ENCODE measurements at regions not wholly inside any gene's neighbourhood (a gene's known extent, or its start where the extent isn't known, plus 50 kb on each side); places are given as distances from the start of the nearest gene placed in this dataset.

DNA sequence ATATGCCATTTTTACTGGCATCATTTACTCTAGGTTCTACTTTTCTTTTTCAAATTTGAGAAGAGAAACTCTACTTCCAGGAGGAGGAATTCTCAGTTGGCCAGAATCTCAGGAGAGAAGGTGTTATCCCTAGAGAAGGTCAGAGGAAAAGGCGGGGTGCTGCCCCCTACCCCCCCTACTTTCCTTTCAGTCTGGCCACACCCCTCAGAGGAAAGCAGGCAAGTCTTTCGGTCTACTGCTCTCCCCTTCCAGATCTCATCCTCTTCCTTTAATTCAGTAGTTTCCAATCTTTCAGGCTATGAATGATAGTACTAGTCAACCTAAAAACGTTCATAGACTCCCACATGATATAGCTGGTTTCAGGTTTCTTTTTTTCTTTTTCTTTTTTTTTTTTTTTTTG, 366.5 kb upstream of the TBL1XR1 start:
- DNase-seq (ENCODE audit: extremely low read depth in 1 of 11, low read depth in 9 of 11, low spot score in 4 of 11), result no peak

DNA sequence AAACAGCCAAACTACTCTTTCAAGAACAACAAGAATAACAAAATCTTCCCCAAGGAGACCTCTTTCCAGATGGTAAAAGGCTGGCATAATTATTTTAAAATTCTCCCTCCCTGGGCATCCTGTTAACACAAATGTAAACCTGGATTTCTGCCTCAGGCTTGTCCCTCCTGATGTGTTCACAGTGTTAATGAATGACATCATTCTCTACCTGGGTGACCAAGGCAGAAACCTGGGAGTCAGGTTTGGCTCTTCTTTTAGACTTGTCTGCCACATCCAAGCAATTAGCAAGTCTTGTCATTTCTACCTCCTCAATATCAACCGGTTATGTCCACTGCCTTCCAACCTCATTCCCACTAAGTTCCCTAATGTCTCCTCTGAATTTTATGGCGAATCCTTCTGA, 368.7 kb upstream of the TBL1XR1 start:
- no peak for DNase-seq (ENCODE audit: extremely low read depth in 1 of 11, low read depth in 9 of 11, low spot score in 4 of 11)

GRCh38 chr3:177567833-177568232, 370.6 kb upstream of the TBL1XR1 start:
- DNase-seq (ENCODE audit: extremely low read depth in 1 of 11, low read depth in 9 of 11, low spot score in 4 of 11), result no peak

- DNase-seq (ENCODE audit: extremely low read depth in 1 of 11, low read depth in 9 of 11, low spot score in 4 of 11), result no peak
Observed at GRCh38 chr3:177569193-177569592, 371.9 kb upstream of the TBL1XR1 start.

DNA sequence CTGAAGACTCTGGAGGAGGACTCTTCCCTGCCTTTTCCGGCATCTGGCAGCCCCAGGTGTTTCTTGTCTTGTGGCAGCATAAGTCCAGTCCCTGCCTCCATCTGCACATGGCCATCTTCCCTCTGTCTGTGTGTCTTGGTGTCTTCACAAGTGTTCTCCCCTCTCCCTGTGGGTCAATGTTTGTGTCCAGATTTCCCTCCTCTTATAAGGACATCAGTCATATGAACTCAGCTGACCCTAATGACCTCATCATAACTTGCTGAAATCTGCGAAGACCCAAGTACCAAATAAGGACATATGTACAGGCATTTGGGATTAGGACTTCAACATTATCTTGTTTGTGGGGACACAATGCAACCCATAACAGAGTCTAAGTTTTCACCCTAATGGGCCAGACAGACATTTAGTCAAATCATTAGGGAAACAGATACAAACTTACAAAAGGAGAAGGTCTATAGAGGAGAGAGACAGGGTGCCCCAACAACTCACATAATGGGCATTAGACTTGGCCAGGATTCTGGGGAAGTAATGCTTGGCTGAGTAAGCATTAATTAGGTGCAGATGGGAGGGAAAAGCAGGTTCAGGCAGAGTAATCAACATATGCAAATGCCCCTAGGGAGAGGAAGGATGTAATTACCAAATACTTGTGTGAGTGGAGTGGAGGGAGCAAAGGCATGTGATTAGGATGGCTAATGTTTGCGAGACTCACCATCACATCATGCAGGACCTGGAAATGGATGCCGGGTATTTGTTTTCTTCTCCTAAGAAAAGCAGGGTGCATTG, 372.8 kb upstream of the TBL1XR1 start:
- no peak for DNase-seq (ENCODE audit: extremely low read depth in 1 of 11, low read depth in 9 of 11, low spot score in 4 of 11)

- no peak for DNase-seq (ENCODE audit: extremely low read depth in 1 of 11, low read depth in 9 of 11, low spot score in 4 of 11)
Observed at GRCh38 chr3:177571271-177571943, 374.1 kb upstream of the TBL1XR1 start.

DNA sequence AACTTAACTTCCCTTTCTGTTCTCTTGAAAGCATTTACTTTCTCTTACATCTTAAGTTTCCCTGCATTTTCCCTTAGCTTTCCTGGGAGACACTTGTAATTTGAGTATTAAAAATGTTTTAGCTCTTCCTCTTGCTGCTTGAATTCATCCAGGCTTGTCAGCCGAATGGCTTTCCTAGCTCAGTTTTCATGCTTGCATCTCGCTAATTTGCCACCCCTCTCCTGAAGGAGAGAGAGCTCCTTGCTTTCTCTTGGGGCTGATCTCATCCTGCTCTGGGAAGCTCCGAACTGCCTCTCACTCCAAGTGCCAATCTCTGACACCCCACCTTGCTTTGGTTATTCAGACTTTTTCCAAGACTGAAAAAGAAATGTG, 374.6 kb upstream of the TBL1XR1 start:
- DNase-seq (ENCODE audit: extremely low read depth in 1 of 11, low read depth in 9 of 11, low spot score in 4 of 11), result peak in 2 of 11 donors; percentile 23 to 37

GRCh38 chr3:177574222-177574856, 377.1 kb upstream of the TBL1XR1 start:
- DNase-seq (ENCODE audit: extremely low read depth in 1 of 11, low read depth in 9 of 11, low spot score in 4 of 11), result peak in 5 of 11 donors; percentile 53 to 61 (median 57)

DNA sequence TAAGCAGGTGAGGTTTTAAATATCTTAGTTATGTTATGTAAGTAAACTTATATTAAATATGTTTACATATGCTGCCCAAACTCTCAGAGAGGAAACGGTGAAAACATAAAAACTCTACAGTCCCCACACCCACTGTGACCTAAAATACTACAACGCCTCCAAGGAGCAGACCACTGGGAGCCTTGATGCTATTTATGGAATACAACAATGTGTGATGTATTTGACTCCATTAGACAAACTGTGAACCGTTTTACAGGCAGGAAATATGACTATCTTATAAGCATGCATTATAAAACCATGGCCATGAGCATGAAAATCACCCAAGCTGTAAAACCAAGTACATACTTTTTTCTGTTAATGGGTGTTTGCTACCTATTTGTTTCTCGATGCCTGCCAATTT, 379.5 kb upstream of the TBL1XR1 start:
- no peak for DNase-seq (ENCODE audit: extremely low read depth in 1 of 11, low read depth in 9 of 11, low spot score in 4 of 11)

DNA sequence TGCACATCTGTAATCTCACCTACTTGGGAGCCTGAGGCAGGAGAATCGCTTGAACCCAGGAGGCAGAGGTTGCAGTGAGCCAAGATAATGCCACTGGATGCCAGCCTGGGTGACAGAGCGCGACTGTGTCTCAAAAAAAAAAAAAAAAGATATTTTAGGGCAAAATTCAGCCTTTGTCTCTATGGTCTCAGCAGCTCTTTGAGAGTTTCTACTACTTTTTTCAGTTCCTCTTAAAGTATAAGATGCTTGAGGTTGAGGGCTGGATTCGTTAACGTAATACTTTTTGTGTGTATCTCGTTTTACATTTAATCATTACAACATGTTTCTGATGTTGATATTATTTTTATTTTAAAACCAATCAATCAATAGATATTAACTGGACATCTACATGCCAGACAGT, 381.2 kb upstream of the TBL1XR1 start:
- no peak for DNase-seq (ENCODE audit: extremely low read depth in 1 of 11, low read depth in 9 of 11, low spot score in 4 of 11)

- DNase-seq (ENCODE audit: extremely low read depth in 1 of 11, low read depth in 9 of 11, low spot score in 4 of 11), result no peak
Observed at GRCh38 chr3:177579419-177579818, 382.1 kb upstream of the TBL1XR1 start.

DNA sequence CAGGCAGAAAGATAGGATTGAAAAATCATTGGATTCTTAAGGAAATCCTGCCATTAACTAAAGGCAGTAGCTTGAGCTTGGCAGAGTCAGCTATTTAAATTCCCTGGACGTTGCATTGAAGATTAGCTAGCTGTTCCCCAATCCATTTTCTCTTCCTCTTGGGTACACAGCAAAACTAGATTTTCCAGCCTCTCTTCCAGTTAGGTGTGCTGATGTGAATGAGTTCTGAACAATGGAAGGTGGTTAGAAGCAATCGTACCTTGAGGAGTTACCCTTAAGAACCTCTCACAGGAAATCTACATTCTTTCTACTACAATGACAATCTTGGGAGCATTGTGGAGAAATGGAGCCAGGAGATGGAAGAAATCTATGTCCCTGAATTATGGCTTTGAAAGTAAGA, 383.2 kb upstream of the TBL1XR1 start:
- DNase-seq (ENCODE audit: extremely low read depth in 1 of 11, low read depth in 9 of 11, low spot score in 4 of 11), result no peak

DNA sequence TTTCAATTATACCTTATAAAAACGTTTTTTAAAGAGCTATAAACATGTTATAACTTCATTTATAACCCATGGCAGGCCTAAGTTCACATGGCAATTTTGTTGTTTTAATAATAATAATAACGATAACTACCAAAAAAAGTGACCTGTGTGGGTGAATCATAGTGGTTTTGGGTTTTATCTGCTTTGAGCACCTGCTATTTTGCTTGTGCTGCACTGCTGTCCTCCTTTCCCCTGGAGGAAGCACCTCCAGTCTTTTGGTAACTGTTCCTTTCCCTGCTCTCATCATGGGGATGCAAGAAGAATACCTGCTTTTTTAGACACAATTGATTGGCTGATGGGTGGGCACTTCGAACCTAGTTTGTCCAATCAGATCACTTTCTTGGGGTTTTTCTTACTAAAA, 388.0 kb upstream of the TBL1XR1 start:
- DNase-seq (ENCODE audit: extremely low read depth in 1 of 11, low read depth in 9 of 11, low spot score in 4 of 11), result no peak

- no peak for DNase-seq (ENCODE audit: extremely low read depth in 1 of 11, low read depth in 9 of 11, low spot score in 4 of 11)
Observed at GRCh38 chr3:177589041-177589650, 391.9 kb upstream of the TBL1XR1 start.

GRCh38 chr3:177589911-177590381, 392.7 kb upstream of the TBL1XR1 start:
- DNase-seq (ENCODE audit: extremely low read depth in 1 of 11, low read depth in 9 of 11, low spot score in 4 of 11), result no peak

- no peak for DNase-seq (ENCODE audit: extremely low read depth in 1 of 11, low read depth in 9 of 11, low spot score in 4 of 11)
Observed at GRCh38 chr3:177590826-177591225, 393.5 kb upstream of the TBL1XR1 start.

GRCh38 chr3:177591379-177591778, 394.1 kb upstream of the TBL1XR1 start:
- no peak for DNase-seq (ENCODE audit: extremely low read depth in 1 of 11, low read depth in 9 of 11, low spot score in 4 of 11)

- DNase-seq (ENCODE audit: extremely low read depth in 1 of 11, low read depth in 9 of 11, low spot score in 4 of 11), result no peak
Observed at GRCh38 chr3:177594096-177594495, 396.8 kb upstream of the TBL1XR1 start.

- DNase-seq (ENCODE audit: extremely low read depth in 1 of 11, low read depth in 9 of 11, low spot score in 4 of 11), result no peak
Observed at GRCh38 chr3:177595530-177596188, 398.4 kb upstream of the TBL1XR1 start.

Data from renal cortex interstitium (tissue), 11 donors.